Mucosa of descending colon (tissue), 3 donors: ENCODE measurements at regions not wholly inside any gene's neighbourhood (a gene's known extent, or its start where the extent isn't known, plus 50 kb on each side); places are given as distances from the start of the nearest gene placed in this dataset.

ENCODE experiments used
- ATAC-seq: fragments of 200-7000 bp; cut with Tn5 transposase; one replicate; pipeline ENCODE4 v1.9.1; 2020; ENCODE audit warnings: mild to moderate bottlenecking, moderate library complexity
- DNase-seq, 3 donors: peaks; one replicate each; pipeline ENCODE4 v3.0.0-alpha.2; 2020
- H3K36me3 ChIP-seq: fragments of 200-600 bp; one replicate; pipeline ENCODE4 v1.8.0; 2021; ENCODE audit warnings: low read depth, mild to moderate bottlenecking
- H3K4me1 ChIP-seq: fragments of 200-600 bp; one replicate; pipeline ENCODE4 v1.8.0; 2021; ENCODE audit warnings: low read depth, mild to moderate bottlenecking
- H3K4me3 ChIP-seq: fragments of 200-600 bp; one replicate; pipeline ENCODE4 v1.8.0; 2021; ENCODE audit warnings: mild to moderate bottlenecking
- H3K9me3 ChIP-seq: fragments of 200-600 bp; one replicate; pipeline ENCODE4 v1.8.0; 2021; ENCODE audit warnings: mild to moderate bottlenecking
- CTCF ChIP-seq: fragments of 200-600 bp; IDR thresholded peaks from one replicate; pipeline ENCODE4 v1.8.0; 2022; ENCODE audit warnings: antibody characterized with exemption, mild to moderate bottlenecking
- intact Hi-C, 2 donors: fragments of 100-400 bp; cut with DNase I in 1 of 2; cut with micrococcal nuclease in 1 of 2; formaldehyde crosslinking; loops; one replicate each; pipeline versions ENCODE4 v1.11.0 to v1.11.1; 2022; cut with DNase I, micrococcal nuclease
- donor health status: DM: no; HTN: no; CAD: no; lungs with moderate emphysema.
- donor health status: DM: no; HTN: no; CAD: no.
- donor health status: DM: no; HTN: yes; CAD: no.

DNA sequence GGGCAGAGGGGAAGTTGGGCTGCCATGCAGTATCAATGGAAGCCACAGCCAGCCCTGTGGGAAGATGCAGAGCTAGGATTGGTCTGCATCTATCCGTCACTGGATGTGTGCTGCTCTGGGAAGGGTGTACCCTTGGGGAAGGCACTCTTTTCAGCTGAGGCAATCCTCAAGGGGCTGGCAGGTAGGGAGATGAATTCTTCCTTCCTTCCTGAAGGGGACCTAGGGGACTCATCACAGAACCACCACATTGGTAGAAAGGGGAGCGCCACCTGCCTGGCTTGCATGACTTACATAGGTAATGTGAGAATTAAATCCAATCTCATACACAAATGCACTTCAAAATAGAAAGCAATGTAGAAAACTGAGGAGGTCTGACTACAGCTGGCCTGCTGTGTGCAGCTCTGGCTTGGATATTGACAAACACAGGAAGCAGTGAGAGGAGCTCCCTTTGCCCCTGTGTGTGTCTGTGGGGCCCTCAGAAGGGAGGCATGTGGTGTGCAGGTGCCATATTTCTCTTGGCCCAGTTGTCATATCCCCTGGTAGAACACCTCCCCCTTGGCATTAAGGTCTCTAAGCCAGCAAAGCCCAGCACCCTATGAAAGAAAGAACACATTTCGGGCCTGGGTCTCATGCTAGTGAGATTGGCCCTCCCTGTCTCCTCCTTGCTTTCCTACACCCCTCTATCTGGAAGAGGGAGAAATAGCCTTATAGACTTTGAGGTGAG is 260.3 kb upstream of the MOCS1 start:
- H3K36me3 ChIP-seq = no peaks in the 10 kb centered on the region
- H3K9me3 ChIP-seq = no peaks in the 10 kb centered on the region
- no peak overlapping the region for H3K4me3 ChIP-seq
- ATAC-seq (no peak), DNase-seq (no peak)
- no peak for TF ChIP-seq CTCF
- H3K4me1 ChIP-seq = no peaks in the 10 kb centered on the region
- intact Hi-C loops = no loop called here

- Histone ChIP-seq H3K36me3 (no peaks in the 10 kb centered on the region), H3K9me3 (no peaks in the 10 kb centered on the region), H3K4me3 (no peak overlapping the region), H3K4me1 (no peaks in the 10 kb centered on the region)
- intact Hi-C loops = no loop called here
- TF ChIP-seq CTCF = no peak
- DNase-seq (no peak), ATAC-seq (no peak)
Observed at GRCh38 chr6:40192516-40192915, 258.3 kb upstream of the MOCS1 start.

GRCh38 chr6:40188931-40189330 is 254.7 kb upstream of the MOCS1 start:
- no peaks in the 10 kb centered on the region for H3K4me1 ChIP-seq
- H3K36me3 ChIP-seq = no peaks in the 10 kb centered on the region
- no peak overlapping the region for H3K4me3 ChIP-seq
- intact Hi-C loops = no loop called here
- DNase-seq (no peak), ATAC-seq (no peak)
- peaks cover under 1% of the 10 kb centered on the region for H3K9me3 ChIP-seq
- no peak for TF ChIP-seq CTCF

- Histone ChIP-seq H3K9me3 (peaks cover 9% of the 10 kb centered on the region), H3K4me3 (no peak overlapping the region), H3K4me1 (no peaks in the 10 kb centered on the region), H3K36me3 (no peaks in the 10 kb centered on the region)
- TF ChIP-seq CTCF = no peak
- intact Hi-C loops = no loop called here
- no peak for DNase-seq
- ATAC-seq = no peak
Observed at GRCh38 chr6:40187535-40188144, 253.4 kb upstream of the MOCS1 start.

DNA sequence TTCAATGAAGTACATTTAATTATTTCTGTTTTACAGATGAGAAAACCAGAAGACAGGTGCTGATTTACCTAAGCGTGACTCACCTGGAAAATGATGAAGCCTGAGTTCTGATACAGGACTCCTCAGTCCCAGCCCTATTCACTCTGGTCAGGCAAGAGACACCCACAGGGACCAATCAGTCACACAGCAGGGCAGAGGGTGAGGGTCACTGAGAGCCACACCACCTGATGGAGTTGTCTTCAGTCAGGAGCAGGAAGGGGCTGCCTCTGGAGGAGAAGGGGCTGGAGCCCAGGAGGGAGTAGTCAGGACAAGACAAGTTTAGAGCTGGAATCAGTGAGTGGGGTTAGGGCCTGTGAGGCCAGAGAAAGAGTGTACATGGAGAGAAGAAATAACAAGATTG is 251.2 kb upstream of the MOCS1 start:
- Histone ChIP-seq H3K9me3 (peaks cover 9% of the 10 kb centered on the region), H3K36me3 (no peaks in the 10 kb centered on the region), H3K4me3 (no peak overlapping the region), H3K4me1 (no peaks in the 10 kb centered on the region)
- ATAC-seq (no peak), DNase-seq (no peak)
- intact Hi-C loops = no loop called here
- TF ChIP-seq CTCF = no peak
